Peyer's patch (tissue), 4 donors: ENCODE measurements at regions not wholly inside any gene's neighbourhood (a gene's known extent, or its start where the extent isn't known, plus 50 kb on each side); places are given as distances from the start of the nearest gene placed in this dataset.

Source experiments
- DNase-seq, 3 donors: peaks; one replicate each; pipeline ENCODE4 v3.0.0-alpha.2; 2017 to 2019
- H3K27ac ChIP-seq, 4 donors: fragments of 200-600 bp; sonication (generic); one replicate each; pipeline ENCODE4 v1.5.1; 2016 to 2019
- H3K27me3 ChIP-seq, 2 donors: fragments of 200-600 bp; sonication (generic); one replicate each; pipeline ENCODE4 v1.5.1; 2019
- H3K36me3 ChIP-seq, 3 donors: fragments of 200-600 bp; sonication (generic); one replicate each; pipeline ENCODE4 v1.5.1; 2016 to 2019
- H3K4me1 ChIP-seq, 4 donors: fragments of 200-600 bp; sonication (generic); one replicate each; pipeline ENCODE4 v1.5.1; 2016 to 2019
- H3K4me3 ChIP-seq, 4 donors: fragments of 200-600 bp; sonication (generic); 1 replicate in 3 of 4; 2 replicates in 1 of 4; pipeline ENCODE4 v1.5.1; 2016 to 2019; ENCODE audit warnings: mild to moderate bottlenecking in 1 of 4
- H3K9me3 ChIP-seq, 4 donors: fragments of 200-600 bp; sonication (generic); one replicate each; pipeline ENCODE4 v1.5.1; 2016 to 2019; ENCODE audit warnings: mild to moderate bottlenecking in 1 of 4
- POLR2A ChIP-seq, 2 donors: fragments of 450-650 bp; IDR thresholded peaks; one replicate each; pipeline ENCODE4 v1.5.1; 2017; ENCODE audit warnings: antibody characterized with exemption in 2 of 2, mild to moderate bottlenecking in 2 of 2, moderate library complexity in 2 of 2
- TF ChIP-seq, protein P1 (sequence below), 6 experiments: fragments of 450-650 bp in 4 of 6; fragments of 200-600 bp in 2 of 6; sonication (generic) in 1 of 6; IDR thresholded peaks; one replicate each; pipeline ENCODE4 v1.5.1; 2017 to 2019; ENCODE audit warnings: antibody characterized with exemption in 6 of 6, mild to moderate bottlenecking in 3 of 6, moderate library complexity in 1 of 6

DNA sequence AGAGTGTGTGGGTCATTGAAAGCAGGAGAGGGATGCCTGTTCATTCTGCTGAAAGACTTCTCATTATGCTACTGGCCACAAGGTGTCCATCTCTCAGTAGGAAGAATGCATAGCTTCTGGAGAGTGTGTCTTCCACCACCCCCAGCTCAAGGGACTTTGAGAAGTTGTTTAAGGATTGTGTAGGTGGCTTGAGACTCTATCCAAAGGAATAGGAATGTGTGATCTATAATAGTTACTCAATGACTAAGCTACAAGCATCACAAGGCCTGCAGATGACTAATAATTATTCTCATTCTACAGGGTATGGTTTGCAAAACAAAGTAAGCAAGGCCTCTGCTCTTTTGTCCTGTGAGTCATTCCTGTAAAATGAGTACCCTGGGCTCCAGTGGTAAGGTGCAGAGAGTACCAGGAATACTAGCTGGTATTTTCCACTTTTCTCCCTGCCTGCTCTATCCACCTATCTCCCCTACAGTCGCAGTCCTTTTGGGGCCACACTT is 279.8 kb upstream of the BOD1L1 start:
- Histone ChIP-seq H3K4me1 (no peaks in the 10 kb centered on the region), H3K36me3 (no peaks in the 10 kb centered on the region), H3K9me3 (no peaks in the 10 kb centered on the region), H3K27ac (peak overlapping the region in 2 of 4 donors; percentile 31 to 57), H3K27me3 (no peaks in the 10 kb centered on the region), H3K4me3 (no peak overlapping the region)
- peak in 1 of 3 donors; percentile 52 for DNase-seq
- no peak for TF ChIP-seq POLR2A (IDR thresholded peaks at IDR 0.05)
- TF ChIP-seq, protein P1, sequence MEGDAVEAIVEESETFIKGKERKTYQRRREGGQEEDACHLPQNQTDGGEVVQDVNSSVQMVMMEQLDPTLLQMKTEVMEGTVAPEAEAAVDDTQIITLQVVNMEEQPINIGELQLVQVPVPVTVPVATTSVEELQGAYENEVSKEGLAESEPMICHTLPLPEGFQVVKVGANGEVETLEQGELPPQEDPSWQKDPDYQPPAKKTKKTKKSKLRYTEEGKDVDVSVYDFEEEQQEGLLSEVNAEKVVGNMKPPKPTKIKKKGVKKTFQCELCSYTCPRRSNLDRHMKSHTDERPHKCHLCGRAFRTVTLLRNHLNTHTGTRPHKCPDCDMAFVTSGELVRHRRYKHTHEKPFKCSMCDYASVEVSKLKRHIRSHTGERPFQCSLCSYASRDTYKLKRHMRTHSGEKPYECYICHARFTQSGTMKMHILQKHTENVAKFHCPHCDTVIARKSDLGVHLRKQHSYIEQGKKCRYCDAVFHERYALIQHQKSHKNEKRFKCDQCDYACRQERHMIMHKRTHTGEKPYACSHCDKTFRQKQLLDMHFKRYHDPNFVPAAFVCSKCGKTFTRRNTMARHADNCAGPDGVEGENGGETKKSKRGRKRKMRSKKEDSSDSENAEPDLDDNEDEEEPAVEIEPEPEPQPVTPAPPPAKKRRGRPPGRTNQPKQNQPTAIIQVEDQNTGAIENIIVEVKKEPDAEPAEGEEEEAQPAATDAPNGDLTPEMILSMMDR (IDR thresholded peaks at IDR 0.05), result peak in 3 of 6 experiments; percentile 21 to 25 (median 23)

GRCh38 chr4:13908455-13908854 is 280.9 kb upstream of the BOD1L1 start:
- H3K27me3 ChIP-seq, result no peaks in the 10 kb centered on the region
- no peak for TF ChIP-seq POLR2A (IDR thresholded peaks at IDR 0.05)
- TF ChIP-seq, protein P1 (IDR thresholded peaks at IDR 0.05), result no peak
- H3K9me3 ChIP-seq, result no peaks in the 10 kb centered on the region
- no peak for DNase-seq
- H3K4me3 ChIP-seq, result no peak overlapping the region
- H3K36me3 ChIP-seq, result no peaks in the 10 kb centered on the region
- no peak overlapping the region for H3K27ac ChIP-seq
- H3K4me1 ChIP-seq, result no peaks in the 10 kb centered on the region

GRCh38 chr4:13910556-13910955 is 283.0 kb upstream of the BOD1L1 start:
- H3K27me3 ChIP-seq, result no peaks in the 10 kb centered on the region
- no peaks in the 10 kb centered on the region for H3K9me3 ChIP-seq
- TF ChIP-seq POLR2A (IDR thresholded peaks at IDR 0.05), result no peak
- no peak for DNase-seq
- no peaks in the 10 kb centered on the region for H3K4me1 ChIP-seq
- no peak overlapping the region for H3K27ac ChIP-seq
- H3K36me3 ChIP-seq, result no peaks in the 10 kb centered on the region
- no peak overlapping the region for H3K4me3 ChIP-seq

DNA sequence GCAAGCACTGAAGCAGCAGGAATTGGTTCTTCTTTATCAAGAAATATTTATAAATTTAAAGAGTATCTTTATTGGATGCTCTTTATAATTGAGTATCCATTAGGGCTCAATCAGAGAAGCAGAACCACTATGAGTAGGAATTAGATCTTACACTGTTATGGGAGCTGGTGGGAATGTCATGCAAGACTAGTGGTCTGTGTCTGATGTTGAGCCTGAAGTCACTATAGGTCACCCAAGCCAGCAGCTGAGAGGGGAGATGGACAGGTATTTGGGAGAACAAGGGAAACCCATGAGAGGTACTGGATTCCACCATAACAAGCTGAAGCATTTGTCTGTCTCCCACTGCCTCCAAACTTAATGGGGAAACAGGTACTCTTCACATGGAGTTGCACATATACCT is 283.7 kb upstream of the BOD1L1 start:
- TF ChIP-seq, protein P1 (IDR thresholded peaks at IDR 0.05), result no peak
- TF ChIP-seq POLR2A (IDR thresholded peaks at IDR 0.05), result no peak
- Histone ChIP-seq H3K36me3 (no peaks in the 10 kb centered on the region), H3K4me1 (no peaks in the 10 kb centered on the region), H3K4me3 (no peak overlapping the region), H3K9me3 (no peaks in the 10 kb centered on the region), H3K27ac (no peak overlapping the region), H3K27me3 (no peaks in the 10 kb centered on the region)
- DNase-seq, result no peak

DNA sequence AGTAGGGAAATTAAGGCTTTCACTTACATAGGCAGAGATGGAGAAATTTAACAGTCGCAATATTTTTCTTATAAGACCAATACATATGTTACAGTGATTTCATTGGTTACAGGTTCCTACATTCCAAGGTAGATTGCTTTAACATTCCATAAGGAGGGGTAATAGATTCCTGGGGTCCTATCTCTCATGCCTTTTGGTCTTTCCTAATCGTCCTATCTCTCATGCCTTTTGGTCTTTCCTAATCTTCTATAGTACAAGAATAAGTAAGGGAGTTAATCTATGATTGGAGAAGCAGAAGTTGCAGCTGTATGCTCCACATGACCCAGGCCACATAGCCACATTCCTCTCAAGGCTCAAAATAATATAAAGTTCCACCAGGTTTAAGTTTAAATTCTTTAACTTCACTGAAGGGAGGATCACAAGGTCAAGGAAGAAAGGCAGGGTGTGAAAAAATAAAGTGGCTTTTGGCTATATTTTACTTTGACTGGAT is 285.0 kb upstream of the BOD1L1 start:
- Histone ChIP-seq H3K4me1 (no peaks in the 10 kb centered on the region), H3K4me3 (no peak overlapping the region), H3K9me3 (no peaks in the 10 kb centered on the region), H3K36me3 (no peaks in the 10 kb centered on the region), H3K27ac (no peak overlapping the region), H3K27me3 (no peaks in the 10 kb centered on the region)
- TF ChIP-seq, protein P1 (IDR thresholded peaks at IDR 0.05), result no peak
- no peak for TF ChIP-seq POLR2A (IDR thresholded peaks at IDR 0.05)
- no peak for DNase-seq

DNA sequence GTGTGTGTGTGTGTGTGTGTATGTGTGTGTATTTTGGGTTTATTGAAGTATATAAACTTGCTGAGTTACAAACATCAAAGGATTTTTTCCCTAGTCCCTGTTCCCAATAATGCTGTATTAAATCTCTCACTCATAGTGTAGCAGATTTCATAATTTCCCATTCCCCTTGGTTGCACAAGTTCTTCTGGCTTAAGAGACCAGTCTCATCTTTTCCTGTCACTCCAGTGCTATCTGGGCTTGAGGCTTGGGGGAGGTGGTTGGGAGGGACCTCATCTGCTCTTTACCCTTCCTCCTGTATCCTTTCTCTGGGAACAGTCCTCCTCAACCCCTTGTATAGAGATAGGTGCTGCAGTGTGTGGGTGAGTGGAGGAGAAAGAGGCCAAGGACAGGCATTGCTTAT is 285.4 kb upstream of the BOD1L1 start:
- TF ChIP-seq, protein P1 (IDR thresholded peaks at IDR 0.05), result no peak
- no peak for TF ChIP-seq POLR2A (IDR thresholded peaks at IDR 0.05)
- no peaks in the 10 kb centered on the region for H3K27me3 ChIP-seq
- DNase-seq, result no peak
- H3K4me3 ChIP-seq, result no peak overlapping the region
- no peaks in the 10 kb centered on the region for H3K36me3 ChIP-seq
- no peak overlapping the region for H3K27ac ChIP-seq
- H3K4me1 ChIP-seq, result no peaks in the 10 kb centered on the region
- H3K9me3 ChIP-seq, result no peaks in the 10 kb centered on the region
